ENCODE measurements at regions not wholly inside any gene's neighbourhood (a gene's known extent, or its start where the extent isn't known, plus 50 kb on each side); places are given as distances from the start of the nearest gene placed in this dataset.

DNA sequence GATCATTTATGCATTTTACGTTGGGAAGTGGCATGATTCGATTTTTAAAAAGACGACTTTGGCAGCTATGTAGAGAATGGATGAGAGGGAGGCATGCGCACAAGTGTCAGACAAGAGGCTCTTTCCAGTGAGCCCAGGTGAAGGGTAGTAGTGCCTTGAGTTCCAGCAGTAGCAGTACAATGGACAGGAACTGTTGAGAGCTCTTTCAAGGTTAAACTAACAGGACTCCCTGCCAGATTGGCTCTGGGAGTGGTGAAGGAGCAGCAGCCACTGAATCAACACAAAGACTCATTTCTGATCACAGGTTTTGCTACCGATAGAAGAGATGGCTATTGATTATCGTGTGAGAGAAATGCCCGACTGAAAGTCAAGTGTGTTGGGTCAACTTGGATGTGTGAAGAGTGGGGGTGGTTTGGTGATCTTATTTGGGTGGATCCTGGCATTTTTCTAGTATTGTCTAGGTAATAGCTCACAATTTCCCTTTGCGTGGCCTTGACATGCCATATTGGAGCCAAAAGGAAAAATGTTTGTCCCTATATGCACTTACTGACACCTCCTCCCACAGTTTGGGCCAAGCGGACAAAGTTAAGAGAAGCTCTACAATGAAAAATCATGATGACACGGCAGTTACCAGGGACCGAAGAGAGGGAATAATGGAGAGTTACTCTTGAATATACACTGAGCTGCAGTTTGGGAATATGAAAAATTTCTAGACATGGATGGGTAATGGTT is 81.6 kb upstream of the MDFIC2 start:
- DNase-seq (ENCODE audit: low read depth in 1 of 2, low spot score in 1 of 2), result no peak

DNA sequence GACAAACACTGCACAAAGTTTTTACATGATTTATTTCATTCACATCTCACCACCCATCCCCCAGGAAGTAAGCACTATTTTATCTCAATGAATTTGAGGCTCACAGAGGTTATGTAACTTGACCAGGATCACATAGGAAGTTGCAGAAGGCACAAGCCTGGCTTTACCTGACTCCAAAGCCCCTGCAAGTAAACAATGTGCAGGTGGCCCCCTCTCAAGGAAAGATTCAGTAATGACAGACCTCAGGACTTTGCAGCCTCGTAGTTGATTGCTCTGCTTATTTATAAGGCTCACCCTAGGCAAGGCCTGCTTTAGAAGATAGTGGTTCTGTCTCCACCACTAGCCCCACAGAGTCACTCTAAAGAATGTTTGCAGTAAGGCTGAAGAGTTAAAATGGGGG is 79.8 kb upstream of the MDFIC2 start:
- no peak for DNase-seq (ENCODE audit: low read depth in 1 of 2, low spot score in 1 of 2)

GRCh38 chr3:70387889-70388288 is 75.5 kb upstream of the MDFIC2 start:
- DNase-seq (ENCODE audit: low read depth in 1 of 2, low spot score in 1 of 2), result no peak

- DNase-seq (ENCODE audit: low read depth in 1 of 2, low spot score in 1 of 2), result no peak
Measured at GRCh38 chr3:70386846-70387245, 74.4 kb upstream of the MDFIC2 start.

DNA sequence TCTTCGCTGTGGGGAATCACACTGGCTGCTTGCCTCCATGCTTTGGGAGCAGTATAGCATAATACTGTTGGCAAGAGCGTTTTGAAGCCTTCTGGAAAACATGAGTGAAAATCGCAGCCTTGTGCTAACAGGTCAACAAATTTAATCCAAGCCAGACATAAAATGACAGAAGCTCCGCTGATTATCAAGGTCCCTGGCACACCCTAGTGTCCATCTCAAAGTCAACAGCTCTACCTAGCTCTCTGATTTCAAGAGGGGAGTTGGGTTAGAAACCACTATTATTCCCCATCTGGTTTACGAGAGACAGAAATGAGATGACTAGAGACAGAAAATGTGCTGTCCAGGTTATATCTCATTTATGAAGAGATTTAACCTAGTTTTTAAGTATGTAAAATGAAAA is 73.6 kb upstream of the MDFIC2 start:
- DNase-seq (ENCODE audit: low read depth in 1 of 2, low spot score in 1 of 2), result no peak

- no peak for DNase-seq (ENCODE audit: low read depth in 1 of 2, low spot score in 1 of 2)
Measured at GRCh38 chr3:70383360-70383831, 71.0 kb upstream of the MDFIC2 start.

GRCh38 chr3:70374179-70374578 is 61.7 kb upstream of the MDFIC2 start:
- no peak for DNase-seq (ENCODE audit: low read depth in 1 of 2, low spot score in 1 of 2)

All from stimulated activated CD4-positive, alpha-beta T cell treated with anti-CD3 and anti-CD28 coated beads, Interleukin-15, amount 100 ng/mL, for 1 hour (primary cell).